SU-DHL-6 (cell line): ENCODE measurements at regions not wholly inside any gene's neighbourhood (a gene's known extent, or its start where the extent isn't known, plus 50 kb on each side); places are given as distances from the start of the nearest gene placed in this dataset.
A peak's percentile ranks its signal among the peaks of the same experiment; 100 is the strongest.

Experiments used
- H2AFZ ChIP-seq: fragments of 200-600 bp; sonication (generic); 2 replicates; pipeline ENCODE4 v1.6.1; 2014; ENCODE audit warnings: low read depth, mild to moderate bottlenecking, moderate library complexity, mixed read lengths, antibody characterized with exemption, low read length; ENCODE audit not compliant: severe bottlenecking
- H3F3A ChIP-seq: fragments of 200-600 bp; shearing (Covaris generic); 2 replicates; pipeline ENCODE4 v1.6.0; 2016; ENCODE audit warnings: antibody characterized with exemption, mild to moderate bottlenecking; ENCODE audit not compliant: insufficient read depth
- H3K27ac ChIP-seq: fragments of 200-600 bp; sonication (generic); 2 replicates; pipeline ENCODE4 v1.5.1; 2016; ENCODE audit warnings: low read depth, mild to moderate bottlenecking, low read length, moderate library complexity, mixed read lengths
- H3K27me3 ChIP-seq: fragments of 200-600 bp; sonication (generic), shearing (Covaris generic); 2 replicates; pipeline ENCODE4 v1.6.0; 2014; ENCODE audit warnings: mild to moderate bottlenecking, low read length
- H3K36me3 ChIP-seq: fragments of 200-600 bp; sonication (generic); 2 replicates; pipeline ENCODE4 v1.6.1; 2014; ENCODE audit warnings: mild to moderate bottlenecking, low read length, mixed read lengths
- H3K4me2 ChIP-seq: fragments of 300-600, 200-600 bp; shearing (Covaris generic), sonication (generic); 2 replicates; pipeline ENCODE4 v1.6.0; 2014; ENCODE audit warnings: low read length, low read depth, mild to moderate bottlenecking; ENCODE audit not compliant: poor library complexity, severe bottlenecking
- H3K4me3 ChIP-seq: fragments of 200-600 bp; sonication (generic); 2 replicates; pipeline ENCODE4 v1.5.1; 2014; ENCODE audit warnings: antibody characterized with exemption, low read length, mild to moderate bottlenecking, mixed read lengths; ENCODE audit not compliant: insufficient read depth, poor library complexity, severe bottlenecking
- H3K79me2 ChIP-seq: fragments of 200-600 bp; sonication (generic); 2 replicates; pipeline ENCODE4 v1.6.1; 2014; ENCODE audit warnings: mild to moderate bottlenecking, low read length, moderate library complexity; ENCODE audit not compliant: insufficient read depth
- H3K9ac ChIP-seq: fragments of 200-600 bp; sonication (generic); 2 replicates; pipeline ENCODE4 v1.7.0; 2014; ENCODE audit warnings: mild to moderate bottlenecking, low read length
- H3K9me2 ChIP-seq: fragments of 200-600 bp; sonication (generic); replicated peaks from 2 replicates; pipeline ENCODE4 v1.6.1; 2014; ENCODE audit warnings: low read length; ENCODE audit not compliant: insufficient read depth
- H3K9me3 ChIP-seq: fragments of 200-600 bp; sonication (generic); 2 replicates; pipeline ENCODE4 v1.6.1; 2014; ENCODE audit warnings: low read length, mixed read lengths; ENCODE audit not compliant: insufficient read depth
- H4K20me1 ChIP-seq: fragments of 200-600 bp; sonication (generic); 2 replicates; pipeline ENCODE4 v1.6.1; 2014; ENCODE audit warnings: low read depth, mild to moderate bottlenecking, antibody characterized with exemption, low read length, moderate library complexity, mixed read lengths
- EZH2phosphoT487 ChIP-seq: fragments of 200-600 bp; sonication (generic), shearing (Covaris generic); conservative IDR thresholded peaks from 2 replicates; pipeline ENCODE4 v1.6.1; 2018; ENCODE audit warnings: mild to moderate bottlenecking, antibody characterized with exemption, low read length, moderate library complexity, mixed read lengths
- TF ChIP-seq, protein P1 (sequence below): fragments of 200-600 bp; sonication (generic); IDR thresholded peaks from one replicate; pipeline ENCODE4 v1.5.1; 2017; ENCODE audit warnings: antibody characterized with exemption, mild to moderate bottlenecking, low read length, moderate library complexity; ENCODE audit not compliant: insufficient read depth, poor library complexity, severe bottlenecking

DNA sequence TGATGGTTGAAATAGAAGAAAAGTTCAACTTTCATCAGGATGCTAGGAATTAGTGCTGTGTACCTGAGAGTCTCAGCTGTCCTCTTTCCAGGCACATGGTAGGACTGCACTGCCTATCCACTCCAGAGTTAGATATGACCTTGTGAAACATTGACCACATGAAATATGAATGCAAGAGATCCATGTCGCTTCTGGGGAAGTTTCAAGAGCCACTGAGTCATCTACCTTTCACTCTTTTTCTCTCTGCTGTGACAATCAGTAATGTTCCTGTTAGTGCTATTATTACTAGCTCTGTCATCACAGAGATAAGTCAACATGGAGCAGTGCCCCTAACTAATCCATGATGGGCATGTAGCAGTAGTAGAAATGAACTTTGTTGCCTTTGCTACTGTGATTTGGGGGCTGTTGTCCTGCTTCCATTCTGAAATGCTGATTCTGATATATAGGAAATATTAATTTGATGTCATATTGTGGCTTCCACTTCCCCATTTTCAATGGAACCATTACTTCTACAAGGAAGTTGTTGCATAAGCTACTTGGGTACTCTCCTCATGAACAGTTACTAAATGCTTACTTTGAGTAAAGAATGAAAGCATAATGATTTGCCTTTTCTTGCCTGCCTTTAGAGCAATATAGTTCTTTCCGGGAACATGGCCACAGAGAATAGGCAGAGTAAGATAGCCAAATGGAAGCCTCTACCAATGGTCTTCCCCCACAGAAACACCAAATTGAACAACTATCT lies 192.8 kb upstream of the ZNF521 start:
- H4K20me1 ChIP-seq: no peaks in the 10 kb centered on the region
- H3F3A ChIP-seq: 0 out of 2 replicates have a peak, but pooled peaks cover 2% of the 10 kb centered on the region
- H3K9me2 ChIP-seq: no peaks in the 10 kb centered on the region
- no peaks in the 10 kb centered on the region for H3K36me3 ChIP-seq
- H3K79me2 ChIP-seq: no peaks in the 10 kb centered on the region
- H2AFZ ChIP-seq: no peak overlapping the region
- TF ChIP-seq EZH2phosphoT487: no peak
- TF ChIP-seq, protein P1, sequence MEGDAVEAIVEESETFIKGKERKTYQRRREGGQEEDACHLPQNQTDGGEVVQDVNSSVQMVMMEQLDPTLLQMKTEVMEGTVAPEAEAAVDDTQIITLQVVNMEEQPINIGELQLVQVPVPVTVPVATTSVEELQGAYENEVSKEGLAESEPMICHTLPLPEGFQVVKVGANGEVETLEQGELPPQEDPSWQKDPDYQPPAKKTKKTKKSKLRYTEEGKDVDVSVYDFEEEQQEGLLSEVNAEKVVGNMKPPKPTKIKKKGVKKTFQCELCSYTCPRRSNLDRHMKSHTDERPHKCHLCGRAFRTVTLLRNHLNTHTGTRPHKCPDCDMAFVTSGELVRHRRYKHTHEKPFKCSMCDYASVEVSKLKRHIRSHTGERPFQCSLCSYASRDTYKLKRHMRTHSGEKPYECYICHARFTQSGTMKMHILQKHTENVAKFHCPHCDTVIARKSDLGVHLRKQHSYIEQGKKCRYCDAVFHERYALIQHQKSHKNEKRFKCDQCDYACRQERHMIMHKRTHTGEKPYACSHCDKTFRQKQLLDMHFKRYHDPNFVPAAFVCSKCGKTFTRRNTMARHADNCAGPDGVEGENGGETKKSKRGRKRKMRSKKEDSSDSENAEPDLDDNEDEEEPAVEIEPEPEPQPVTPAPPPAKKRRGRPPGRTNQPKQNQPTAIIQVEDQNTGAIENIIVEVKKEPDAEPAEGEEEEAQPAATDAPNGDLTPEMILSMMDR: no peak
- H3K27ac ChIP-seq: no peak overlapping the region
- H3K9ac ChIP-seq: no peak overlapping the region
- no peak overlapping the region for H3K4me2 ChIP-seq
- H3K27me3 ChIP-seq: no peaks in the 10 kb centered on the region
- H3K9me3 ChIP-seq: no peaks in the 10 kb centered on the region
- no peak overlapping the region for H3K4me3 ChIP-seq

DNA sequence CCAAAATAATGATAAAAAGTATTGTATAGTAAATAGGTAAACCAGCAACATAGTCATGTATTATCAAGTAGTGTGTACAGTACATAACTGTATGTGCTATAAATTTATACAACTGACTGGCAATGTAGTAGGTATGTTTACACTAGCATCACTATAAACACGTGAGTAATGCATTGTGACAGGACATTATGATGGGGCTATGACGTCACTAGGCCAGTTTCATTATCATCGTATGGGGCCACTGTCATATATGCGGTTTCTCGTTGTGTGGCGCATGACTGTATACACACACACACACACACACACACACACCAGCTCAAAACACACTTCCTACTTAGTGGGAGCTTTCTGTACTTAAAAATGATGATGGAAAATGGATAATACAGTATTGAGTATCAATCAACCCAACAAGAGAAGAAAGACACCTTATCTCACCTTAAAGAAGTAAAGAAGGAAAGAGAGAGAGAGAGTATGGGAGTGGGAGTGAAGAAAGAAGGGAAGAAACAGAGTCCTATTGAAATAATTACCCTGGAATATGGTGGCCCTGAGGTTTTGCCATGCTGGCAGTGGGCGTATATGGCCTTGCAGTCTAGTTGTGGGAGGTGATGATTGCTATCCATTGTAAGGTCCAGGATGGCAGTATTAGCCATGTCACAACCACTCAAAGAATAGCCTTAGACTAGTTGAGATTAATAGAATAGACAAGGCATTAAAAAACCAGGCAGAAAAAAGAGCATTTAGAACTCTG lies 186.4 kb upstream of the ZNF521 start:
- H2AFZ ChIP-seq: no peak overlapping the region
- H3K79me2 ChIP-seq: no peaks in the 10 kb centered on the region
- no peaks in the 10 kb centered on the region for H3K9me2 ChIP-seq
- H3K9me3 ChIP-seq: no peaks in the 10 kb centered on the region
- no peak overlapping the region for H3K27ac ChIP-seq
- H4K20me1 ChIP-seq: no peaks in the 10 kb centered on the region
- H3K36me3 ChIP-seq: no peaks in the 10 kb centered on the region
- H3K4me2 ChIP-seq: no peak overlapping the region
- no peak overlapping the region for H3K9ac ChIP-seq
- H3K4me3 ChIP-seq: no peak overlapping the region
- H3K27me3 ChIP-seq: no peaks in the 10 kb centered on the region
- TF ChIP-seq EZH2phosphoT487: no peak
- TF ChIP-seq, protein P1: no peak
- H3F3A ChIP-seq: 0 out of 2 replicates have a peak, but pooled peaks cover 2% of the 10 kb centered on the region

DNA sequence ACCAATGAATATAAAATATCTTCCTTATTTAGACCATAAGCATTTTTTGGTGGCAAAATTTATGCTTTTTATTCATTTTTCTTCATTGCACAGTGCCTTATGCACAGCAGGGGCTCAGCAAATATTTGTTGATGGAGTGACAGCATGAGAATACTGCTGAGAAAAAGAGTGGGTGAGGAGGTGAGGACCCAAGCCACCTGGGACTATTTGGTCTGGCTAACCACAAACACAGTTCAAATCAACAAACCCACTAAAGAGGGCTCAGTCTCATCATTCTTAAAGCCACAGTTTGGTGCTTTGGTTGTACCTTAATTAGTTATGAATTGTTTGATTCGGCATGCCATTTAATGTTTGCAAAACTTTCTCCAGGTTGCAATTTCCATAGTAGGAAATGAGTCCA lies 183.5 kb upstream of the ZNF521 start:
- H3K9me3 ChIP-seq: no peaks in the 10 kb centered on the region
- H3K27me3 ChIP-seq: no peaks in the 10 kb centered on the region
- TF ChIP-seq EZH2phosphoT487: no peak
- TF ChIP-seq, protein P1: no peak
- H4K20me1 ChIP-seq: no peaks in the 10 kb centered on the region
- H3K36me3 ChIP-seq: no peaks in the 10 kb centered on the region
- peak overlapping the region; percentile 47 for H3K27ac ChIP-seq
- H3K4me2 ChIP-seq: peak overlapping the region; percentile 36
- no peak overlapping the region for H2AFZ ChIP-seq
- no peaks in the 10 kb centered on the region for H3K9me2 ChIP-seq
- H3K4me3 ChIP-seq: no peak overlapping the region
- H3K9ac ChIP-seq: no peak overlapping the region
- no peaks in the 10 kb centered on the region for H3K79me2 ChIP-seq
- 0 out of 2 replicates have a peak, but pooled peaks cover 2% of the 10 kb centered on the region for H3F3A ChIP-seq
